ENCODE measurements at regions not wholly inside any gene's neighbourhood (a gene's known extent, or its start where the extent isn't known, plus 50 kb on each side); places are given as distances from the start of the nearest gene placed in this dataset.

- H3K4me3 Mint-ChIP-seq, result no peak overlapping the region
- H3K4me1 Mint-ChIP-seq (ENCODE audit: low read depth), result peaks cover 38% of the 10 kb centered on the region
- no peak for DNase-seq
- TF ChIP-seq CTCF (IDR thresholded peaks at IDR 0.05), result no peak
- H3K27ac Mint-ChIP-seq, result no peak overlapping the region
- no peaks in the 10 kb centered on the region for H3K36me3 Mint-ChIP-seq (ENCODE audit: low read depth)
- no peaks in the 10 kb centered on the region for H3K9me3 Mint-ChIP-seq
- H3K27me3 Mint-ChIP-seq (ENCODE audit: insufficient read depth), result no peaks in the 10 kb centered on the region
These were observed 165.0 kb upstream of the HMHB1 start for GRCh38 chr5:143646961-143647360.

GRCh38 chr5:143645356-143645755 lies 166.6 kb upstream of the HMHB1 start:
- no peaks in the 10 kb centered on the region for H3K9me3 Mint-ChIP-seq
- H3K36me3 Mint-ChIP-seq (ENCODE audit: low read depth), result no peaks in the 10 kb centered on the region
- DNase-seq, result no peak
- no peaks in the 10 kb centered on the region for H3K27me3 Mint-ChIP-seq (ENCODE audit: insufficient read depth)
- no peak for TF ChIP-seq CTCF (IDR thresholded peaks at IDR 0.05)
- peaks cover 42% of the 10 kb centered on the region for H3K4me1 Mint-ChIP-seq (ENCODE audit: low read depth)
- no peak overlapping the region for H3K27ac Mint-ChIP-seq
- H3K4me3 Mint-ChIP-seq, result no peak overlapping the region

- H3K36me3 Mint-ChIP-seq (ENCODE audit: low read depth), result no peaks in the 10 kb centered on the region
- TF ChIP-seq CTCF (IDR thresholded peaks at IDR 0.05), result no peak
- no peaks in the 10 kb centered on the region for H3K27me3 Mint-ChIP-seq (ENCODE audit: insufficient read depth)
- H3K27ac Mint-ChIP-seq, result no peak overlapping the region
- no peak overlapping the region for H3K4me3 Mint-ChIP-seq
- DNase-seq, result no peak
- peaks cover 35% of the 10 kb centered on the region for H3K4me1 Mint-ChIP-seq (ENCODE audit: low read depth)
- H3K9me3 Mint-ChIP-seq, result no peaks in the 10 kb centered on the region
These were observed 167.2 kb upstream of the HMHB1 start for GRCh38 chr5:143644727-143645126.

GRCh38 chr5:143642791-143643190 lies 169.2 kb upstream of the HMHB1 start:
- Mint-ChIP-seq H3K27ac (no peak overlapping the region), H3K27me3 (ENCODE audit: insufficient read depth) (peaks cover 2% of the 10 kb centered on the region; the same call in 1 of the 2 replicates), H3K4me1 (ENCODE audit: low read depth) (peaks cover 34% of the 10 kb centered on the region), H3K9me3 (no peaks in the 10 kb centered on the region), H3K36me3 (ENCODE audit: low read depth) (no peaks in the 10 kb centered on the region), H3K4me3 (no peak overlapping the region)
- peak; percentile 47 for DNase-seq
- TF ChIP-seq CTCF (IDR thresholded peaks at IDR 0.05), result no peak

GRCh38 chr5:143641549-143642355 lies 170.2 kb upstream of the HMHB1 start:
- H3K4me3 Mint-ChIP-seq, result no peak overlapping the region
- no peak for DNase-seq
- no peaks in the 10 kb centered on the region for H3K9me3 Mint-ChIP-seq
- peaks cover 39% of the 10 kb centered on the region for H3K4me1 Mint-ChIP-seq (ENCODE audit: low read depth)
- no peak overlapping the region for H3K27ac Mint-ChIP-seq
- no peaks in the 10 kb centered on the region for H3K36me3 Mint-ChIP-seq (ENCODE audit: low read depth)
- peaks cover 2% of the 10 kb centered on the region; the same call in 1 of the 2 replicates for H3K27me3 Mint-ChIP-seq (ENCODE audit: insufficient read depth)
- no peak for TF ChIP-seq CTCF (IDR thresholded peaks at IDR 0.05)
